DMS153 (cell line): ENCODE measurements at regions not wholly inside any gene's neighbourhood (a gene's known extent, or its start where the extent isn't known, plus 50 kb on each side); places are given as distances from the start of the nearest gene placed in this dataset.

Experiments used
- DNase-seq: peaks from one replicate; lab custom pipeline; 2025; lab: John Stamatoyannopoulos, UW

- DNase-seq = no peak
Observed at GRCh38 chr7:85498031-85498430, 311.2 kb upstream of the SEMA3D start.

- DNase-seq = no peak
Observed at GRCh38 chr7:85489498-85489897, 302.6 kb upstream of the SEMA3D start.

DNA sequence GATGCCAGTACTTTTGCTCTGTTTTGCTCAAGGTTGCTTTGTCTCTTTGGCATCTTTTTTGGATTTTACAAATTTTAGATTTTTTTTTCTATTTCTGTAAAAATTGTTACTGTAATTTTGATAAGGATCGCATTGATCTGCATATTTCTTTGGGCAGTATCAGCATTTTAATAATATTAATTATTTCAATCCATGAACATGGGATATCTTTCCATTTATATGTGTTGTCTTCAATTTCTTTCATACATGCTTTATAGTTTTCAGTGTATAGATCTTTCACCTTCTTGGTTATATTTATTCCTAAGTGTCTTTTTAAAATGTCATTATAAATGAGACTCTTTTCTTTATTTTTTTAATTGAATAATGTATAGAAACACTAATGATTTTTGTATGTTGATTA, 301.6 kb upstream of the SEMA3D start:
- DNase-seq = no peak

- no peak for DNase-seq
Observed at GRCh38 chr7:85483177-85483576, 296.3 kb upstream of the SEMA3D start.

DNA sequence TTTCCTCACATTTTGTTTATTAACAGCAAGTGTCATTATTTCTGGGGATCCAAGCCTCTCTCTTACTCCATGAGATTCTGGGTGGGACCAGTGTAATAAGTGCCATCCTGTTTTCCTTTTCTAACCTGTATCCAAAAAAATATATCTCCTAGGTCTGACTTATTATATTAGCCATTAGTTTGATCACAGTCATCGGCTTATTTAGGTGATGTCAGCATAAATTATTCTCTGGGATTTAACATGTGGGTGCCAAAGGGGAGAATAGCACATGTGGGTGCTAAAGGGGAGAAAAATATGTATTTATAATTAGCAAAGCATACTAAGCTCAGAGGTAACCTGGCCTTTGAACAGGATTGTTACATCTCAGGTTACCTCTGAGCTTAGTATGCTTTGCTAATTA, 293.8 kb upstream of the SEMA3D start:
- no peak for DNase-seq

GRCh38 chr7:85479918-85480643, 293.2 kb upstream of the SEMA3D start:
- no peak for DNase-seq

DNA sequence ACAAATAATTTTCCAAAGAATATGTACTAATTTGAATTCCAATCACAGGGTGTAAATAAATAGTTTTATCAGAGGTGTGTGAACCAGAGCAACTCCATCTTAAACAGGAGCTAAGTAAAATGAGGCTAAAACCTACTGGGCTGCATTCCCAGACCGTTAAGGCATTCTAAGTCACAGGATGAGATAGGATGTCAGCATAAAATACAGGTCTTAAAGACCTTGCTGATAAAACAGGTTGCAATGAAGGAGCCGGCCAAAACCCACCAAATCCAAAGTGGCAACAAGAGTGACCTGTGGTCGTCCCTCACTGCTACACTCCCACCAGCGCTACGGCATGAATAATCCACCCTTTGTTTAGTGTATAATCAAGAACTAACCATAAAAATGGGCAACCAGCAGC, 291.7 kb upstream of the SEMA3D start:
- DNase-seq = no peak

- no peak for DNase-seq
Observed at GRCh38 chr7:85475476-85475875, 288.6 kb upstream of the SEMA3D start.

DNA sequence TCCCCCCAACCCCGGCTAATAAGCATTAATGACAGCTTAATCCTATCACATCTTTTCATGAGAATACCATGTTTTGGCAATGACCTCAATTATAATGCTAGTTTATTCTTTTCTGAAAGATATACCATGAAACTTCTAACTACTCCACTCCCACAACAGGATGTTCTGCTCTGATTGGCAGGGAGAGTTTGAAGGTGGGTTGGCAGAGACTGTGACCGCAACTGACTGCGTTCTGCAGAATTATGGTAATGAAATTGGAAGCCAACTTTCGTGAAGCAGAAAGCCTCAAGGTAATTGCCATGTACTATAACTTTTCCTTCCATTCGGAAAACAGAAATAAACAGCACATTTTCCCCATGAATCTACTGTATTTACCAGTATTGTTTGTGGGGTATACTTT, 288.2 kb upstream of the SEMA3D start:
- no peak for DNase-seq

DNA sequence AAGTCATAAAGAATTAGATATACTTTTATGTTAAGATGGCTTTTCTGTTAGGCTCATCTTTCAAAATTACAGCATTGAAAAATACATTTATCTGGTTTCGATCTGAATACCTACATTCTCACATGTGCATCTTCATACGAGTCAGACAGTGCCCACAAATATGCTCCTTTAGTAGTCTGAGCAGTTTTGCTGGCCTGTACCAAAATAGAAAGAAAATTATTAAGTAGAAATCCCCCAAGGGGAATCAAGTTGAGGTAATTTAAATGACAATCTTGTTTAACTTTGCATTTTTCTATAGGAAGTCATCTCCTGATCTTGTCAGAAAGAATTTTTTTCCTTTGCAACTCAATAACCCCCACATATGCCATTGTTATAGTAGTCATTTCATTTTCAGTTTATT, 287.4 kb upstream of the SEMA3D start:
- DNase-seq = no peak

GRCh38 chr7:85471740-85472139, 284.9 kb upstream of the SEMA3D start:
- no peak for DNase-seq

GRCh38 chr7:85471307-85471706, 284.5 kb upstream of the SEMA3D start:
- no peak for DNase-seq

DNA sequence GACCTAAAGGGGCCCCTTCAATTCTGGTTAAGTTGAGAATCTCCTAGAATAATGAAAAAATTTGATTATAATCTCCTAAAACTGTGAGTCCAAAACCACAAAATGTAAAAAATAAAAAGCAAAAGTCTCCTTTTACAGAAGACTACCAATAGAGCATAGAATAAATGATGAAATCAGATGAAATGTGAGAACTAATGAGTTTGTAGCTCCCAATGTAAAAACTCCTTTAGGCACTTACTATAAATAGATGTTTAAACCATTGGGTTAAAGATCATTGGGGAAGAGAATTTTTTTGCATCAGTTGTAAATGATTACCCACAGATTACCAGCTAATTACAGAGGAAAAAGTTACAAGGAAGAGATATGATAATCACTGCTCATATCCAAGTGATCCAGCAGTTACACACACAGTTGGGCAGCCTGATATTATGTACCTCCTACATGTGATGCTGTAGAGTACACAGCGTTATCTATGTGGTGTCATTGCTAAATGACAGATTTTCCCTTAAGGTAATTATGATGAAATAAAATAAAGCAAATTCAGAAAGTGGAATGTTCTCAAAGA, 282.7 kb upstream of the SEMA3D start:
- no peak for DNase-seq

GRCh38 chr7:85464042-85464651, 277.3 kb upstream of the SEMA3D start:
- DNase-seq = no peak

DNA sequence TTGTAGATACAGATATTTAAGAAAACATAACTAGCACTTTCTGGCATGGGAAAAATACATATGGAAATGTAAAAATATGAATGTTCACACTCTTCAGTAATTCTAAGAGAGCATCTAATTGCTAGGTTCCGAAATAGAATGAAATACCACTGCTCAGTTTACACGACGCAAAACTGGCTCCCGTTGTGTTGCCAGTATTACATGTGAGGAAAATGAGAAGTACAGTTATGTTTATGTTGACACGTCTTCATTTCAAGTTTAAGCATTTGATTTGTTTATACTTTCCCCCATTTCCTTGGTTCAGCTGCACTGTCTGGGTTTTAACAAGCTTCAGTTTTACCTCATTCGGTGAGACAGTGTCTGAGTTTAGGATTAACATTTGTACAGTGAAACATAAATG, 275.8 kb upstream of the SEMA3D start:
- no peak for DNase-seq

GRCh38 chr7:85457911-85458310, 271.1 kb upstream of the SEMA3D start:
- no peak for DNase-seq

DNA sequence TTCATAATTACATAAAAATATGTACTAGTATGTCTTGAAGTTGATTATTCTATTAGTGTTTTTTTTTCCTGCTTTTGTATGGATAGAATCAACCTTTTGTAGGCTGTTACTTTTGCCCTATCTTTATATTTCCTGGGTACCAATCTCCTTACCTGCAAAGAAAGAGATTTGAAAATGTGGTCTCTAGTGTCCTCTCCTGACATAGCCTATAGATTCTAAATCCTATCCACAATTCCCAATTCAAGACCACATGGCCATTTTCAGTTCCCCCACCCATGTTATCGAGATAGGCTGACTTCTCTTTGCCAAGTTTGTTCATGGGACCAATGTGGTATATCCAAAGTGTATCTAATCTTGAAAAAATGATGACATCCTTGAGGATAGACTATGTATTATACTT, 269.4 kb upstream of the SEMA3D start:
- DNase-seq = no peak

DNA sequence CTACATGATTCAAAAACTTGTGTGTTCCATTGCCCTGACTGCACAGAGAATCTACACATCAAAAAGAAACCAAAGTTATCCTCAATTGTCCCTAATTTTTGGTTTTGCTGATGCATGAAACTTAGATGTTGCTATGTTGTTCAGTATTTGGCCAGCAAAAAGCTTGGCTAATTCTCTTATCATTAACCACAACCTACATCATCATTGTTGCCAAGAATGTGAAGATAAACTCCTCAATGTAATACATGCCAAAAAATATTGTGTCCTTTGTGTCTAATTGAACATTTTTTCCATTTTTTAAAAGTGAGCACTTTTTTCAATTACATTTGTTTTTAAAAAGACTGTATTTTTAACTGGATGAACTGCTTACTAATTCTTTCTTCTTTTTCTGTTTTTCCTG, 268.0 kb upstream of the SEMA3D start:
- no peak for DNase-seq

DNA sequence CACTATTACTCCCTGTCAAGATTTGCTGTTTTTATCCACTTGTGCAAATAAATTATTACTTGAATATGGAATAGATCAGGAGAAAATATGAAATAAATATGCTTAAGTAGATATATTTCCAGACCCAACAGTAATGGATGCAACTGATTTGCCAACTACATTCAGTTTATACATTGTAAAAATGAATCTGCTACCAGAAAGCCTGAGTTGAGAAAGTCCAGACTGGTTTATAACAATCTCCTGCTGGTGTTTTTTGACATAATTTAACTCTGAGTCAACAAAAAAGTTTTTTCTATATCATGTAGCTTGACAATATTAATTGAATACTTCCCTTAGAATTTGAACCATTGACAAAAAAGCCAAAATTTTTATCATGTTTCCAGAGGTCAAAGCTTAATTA, 265.8 kb upstream of the SEMA3D start:
- no peak for DNase-seq

GRCh38 chr7:85449478-85449877, 262.6 kb upstream of the SEMA3D start:
- DNase-seq = no peak

DNA sequence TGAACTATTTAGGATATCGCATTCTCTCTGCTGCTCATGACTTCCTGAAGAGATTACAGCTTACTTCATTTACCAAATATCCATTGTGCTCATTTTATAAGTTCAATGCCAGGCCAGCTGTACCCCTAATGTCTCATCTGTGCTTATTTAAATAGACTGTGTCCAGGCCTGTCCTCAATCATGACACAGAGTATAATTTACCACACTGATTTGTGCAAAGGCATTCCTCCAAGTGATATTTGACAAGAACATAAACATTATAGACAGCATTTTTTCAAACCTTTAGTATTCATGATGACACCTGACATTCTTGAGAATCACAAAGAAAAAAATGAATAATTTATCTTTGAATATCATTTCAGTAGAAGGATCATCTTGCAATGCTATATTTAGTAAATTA, 260.1 kb upstream of the SEMA3D start:
- no peak for DNase-seq

DNA sequence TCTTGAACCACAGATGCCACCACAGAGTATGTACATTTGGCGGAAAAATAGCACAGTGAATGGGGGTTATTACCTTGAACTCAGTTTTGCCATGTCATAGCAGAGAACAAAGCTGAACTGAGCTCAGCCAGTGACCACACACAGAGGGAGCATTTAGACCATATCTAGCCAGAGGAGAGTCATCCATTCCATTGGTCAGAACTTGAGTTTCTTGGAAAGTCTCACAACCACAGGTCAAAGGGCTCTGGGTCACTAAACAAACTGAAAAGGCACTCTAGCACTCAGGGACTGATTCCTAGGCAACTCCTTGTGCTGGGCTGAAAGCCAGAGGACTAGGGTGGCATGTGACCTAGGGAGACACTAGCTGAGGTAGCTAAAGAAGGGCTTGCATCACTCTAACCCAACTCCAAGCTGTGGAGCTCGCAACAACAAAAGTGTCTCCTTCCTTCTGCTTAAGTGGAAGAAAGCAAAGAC, 239.7 kb upstream of the SEMA3D start:
- DNase-seq = no peak

DNA sequence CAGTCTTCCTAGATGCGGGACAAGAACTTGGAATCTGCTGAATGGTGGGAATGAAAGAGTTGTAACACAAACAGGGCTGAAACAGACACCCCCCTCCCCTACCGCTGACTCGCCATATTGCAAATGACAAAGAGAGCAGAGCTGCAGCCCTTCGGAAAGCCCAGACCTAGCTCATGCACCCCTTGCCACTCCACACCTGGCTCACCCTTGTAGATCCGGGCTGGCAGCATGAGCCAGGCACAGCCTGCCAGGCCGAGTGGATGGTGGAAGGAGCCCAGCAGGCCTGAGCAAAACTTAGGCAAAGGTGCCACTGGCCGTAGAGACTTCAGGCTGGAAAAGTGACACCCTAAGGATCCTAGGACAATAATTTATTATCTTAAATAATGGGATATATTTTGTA, 237.4 kb upstream of the SEMA3D start:
- no peak for DNase-seq
